NCI-H82 treated with DMSO at 0.1 percent for 48 hours (cell line): ENCODE measurements at regions not wholly inside any gene's neighbourhood (a gene's known extent, or its start where the extent isn't known, plus 50 kb on each side); places are given as distances from the start of the nearest gene placed in this dataset.
"Not testable (repeated sequence)": the region's sequence is repeated elsewhere in the genome, so short reads cannot be mapped to it uniquely, and the experiment has no call there.

Experiments used
- DNase-seq: peaks from one replicate; lab custom pipeline; 2025; ENCODE audit not compliant: unreplicated experiment; lab: John Stamatoyannopoulos, UW

DNA sequence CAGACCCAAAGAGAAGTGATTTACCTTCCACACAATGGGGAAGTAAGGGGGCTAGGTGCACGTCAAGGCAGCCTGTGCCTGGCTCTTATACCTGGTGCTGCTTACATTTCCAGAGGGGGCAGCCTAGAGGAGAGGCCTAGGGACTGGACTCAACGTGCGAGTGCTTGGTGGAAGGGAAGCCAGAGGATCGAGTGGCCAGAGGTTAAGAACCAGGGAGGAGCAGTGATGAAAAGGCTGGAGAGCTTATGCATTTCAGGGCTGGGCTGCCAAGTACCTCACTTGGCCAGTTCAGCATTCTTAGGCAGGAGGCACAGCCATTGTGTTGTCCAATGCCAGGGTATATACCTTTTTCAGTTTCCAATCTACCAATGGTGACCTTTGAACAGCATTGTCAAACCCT lies 77.4 kb downstream of the LAT start:
- DNase-seq: not testable (repeated sequence)

GRCh38 chr16:29061467-29061921 lies 76.6 kb downstream of the LAT start:
- not testable (repeated sequence) for DNase-seq

DNA sequence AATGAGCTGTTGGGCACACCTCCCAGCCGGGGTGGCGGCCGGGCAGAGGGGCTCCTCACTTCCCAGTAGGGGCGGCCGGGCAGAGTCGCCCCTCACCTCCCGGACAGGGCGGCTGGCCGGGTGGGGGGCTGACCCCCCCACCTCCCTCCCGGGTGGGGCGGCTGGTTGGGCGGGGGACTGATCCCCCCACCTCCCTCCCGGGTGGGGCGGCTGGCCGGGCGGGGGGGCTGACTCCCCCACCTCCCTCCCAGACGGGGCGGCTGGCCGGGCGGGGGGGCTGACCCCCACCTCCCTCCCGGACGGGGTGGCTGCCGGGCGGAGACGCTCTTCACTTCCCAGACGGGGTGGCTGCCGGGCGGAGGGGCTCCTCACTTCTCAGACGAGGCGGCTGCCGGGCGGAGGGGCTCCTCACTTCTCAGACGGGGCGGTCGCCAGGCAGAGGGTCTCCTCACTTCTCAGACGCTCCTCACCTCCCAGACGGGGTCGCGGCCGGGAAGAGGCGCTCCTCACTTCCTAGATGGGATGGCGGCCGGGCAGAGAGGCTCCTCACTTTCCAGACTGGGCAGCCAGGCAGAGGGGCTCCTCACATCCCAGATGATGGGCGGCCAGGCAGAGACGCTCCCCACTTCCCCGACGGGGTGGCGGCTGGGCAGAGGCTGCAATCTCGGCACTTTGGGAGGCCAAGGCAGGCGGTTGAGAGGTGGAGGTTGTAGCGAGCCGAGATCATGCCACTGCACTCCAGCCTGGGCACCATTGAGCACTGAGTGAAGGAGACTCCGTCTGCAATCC lies 75.4 kb downstream of the LAT start:
- DNase-seq: not testable (repeated sequence)

- not testable (repeated sequence) for DNase-seq
These were observed 74.7 kb downstream of the LAT start for GRCh38 chr16:29059575-29059974.
